ENCODE measurements at regions not wholly inside any gene's neighbourhood (a gene's known extent, or its start where the extent isn't known, plus 50 kb on each side); places are given as distances from the start of the nearest gene placed in this dataset.
"Not testable (repeated sequence)": the region's sequence is repeated elsewhere in the genome, so short reads cannot be mapped to it uniquely, and the experiment has no call there.

- no peak for ATAC-seq (ENCODE audit: low FRiP score)
- intact Hi-C loops (cut with DNase I): loop anchor here in 1 of 2 donors (10.0 kb wide), 1 partner anchor 280 kb away; no protein-coding TSS in a partner anchor
- no peak overlapping the region for H3K4me3 ChIP-seq (ENCODE audit: low read length in 2 of 2)
Measured at GRCh38 chr1:233794863-233795262, 109.6 kb upstream of the SLC35F3 start.

GRCh38 chr1:233796146-233796783 is 108.2 kb upstream of the SLC35F3 start:
- no peak overlapping the region for H3K27ac ChIP-seq (ENCODE audit: low read depth in 1 of 2, low read length in 2 of 2)
- 22 to 41% methylated on average over 6 of the region's 6 CpGs for WGBS, 2 donors
- H3K9me3 ChIP-seq (ENCODE audit: control insufficient read depth, low read length): peaks cover 3% of the 10 kb centered on the region
- intact Hi-C loops (cut with DNase I): loop anchor here in 1 of 2 donors (10.0 kb wide), 1 partner anchor 281 kb away; no protein-coding TSS in a partner anchor
- no peak overlapping the region for H3K4me3 ChIP-seq (ENCODE audit: low read length in 2 of 2)
- DNase-seq (no peak), ATAC-seq (ENCODE audit: low FRiP score) (no peak)
- no peaks in the 10 kb centered on the region for H3K27me3 ChIP-seq (ENCODE audit: control insufficient read depth in 1 of 2, insufficient read depth in 2 of 2, low read length in 1 of 2)
- no peaks in the 10 kb centered on the region for H3K36me3 ChIP-seq (ENCODE audit: control insufficient read depth in 1 of 2, insufficient read depth in 2 of 2, low read length in 1 of 2)
- no peaks in the 10 kb centered on the region for H3K4me1 ChIP-seq (ENCODE audit: control insufficient read depth in 1 of 2, insufficient read depth in 2 of 2, low read length in 2 of 2)

More at GRCh38 chr1:233794863-233795262, 109.6 kb upstream of the SLC35F3 start:
- no peaks in the 10 kb centered on the region for H3K36me3 ChIP-seq (ENCODE audit: control insufficient read depth in 1 of 2, insufficient read depth in 2 of 2, low read length in 1 of 2)
- no peak for DNase-seq
- H3K9me3 ChIP-seq (ENCODE audit: control insufficient read depth, low read length): peaks cover 3% of the 10 kb centered on the region
- no peaks in the 10 kb centered on the region for H3K27me3 ChIP-seq (ENCODE audit: control insufficient read depth in 1 of 2, insufficient read depth in 2 of 2, low read length in 1 of 2)
- H3K4me1 ChIP-seq (ENCODE audit: control insufficient read depth in 1 of 2, insufficient read depth in 2 of 2, low read length in 2 of 2): no peaks in the 10 kb centered on the region
- H3K27ac ChIP-seq (ENCODE audit: low read depth in 1 of 2, low read length in 2 of 2): no peak overlapping the region
- 93 to 94% methylated on average over 2 of the region's 2 CpGs for WGBS, 2 donors

GRCh38 chr1:233802611-233803010 is 101.9 kb upstream of the SLC35F3 start:
- WGBS, 2 donors: 42 to 57% methylated on average over 4 of the region's 4 CpGs

GRCh38 chr1:233805786-233806185 is 98.7 kb upstream of the SLC35F3 start:
- H3K4me3 ChIP-seq (ENCODE audit: low read length in 2 of 2): no peak overlapping the region
- intact Hi-C loops (cut with DNase I): no loop called here
- no peak for DNase-seq
- no peak overlapping the region for H3K27ac ChIP-seq (ENCODE audit: low read depth in 1 of 2, low read length in 2 of 2)
- no peaks in the 10 kb centered on the region for H3K4me1 ChIP-seq (ENCODE audit: control insufficient read depth in 1 of 2, insufficient read depth in 2 of 2, low read length in 2 of 2)
- no peaks in the 10 kb centered on the region for H3K36me3 ChIP-seq (ENCODE audit: control insufficient read depth in 1 of 2, insufficient read depth in 2 of 2, low read length in 1 of 2)
- no peaks in the 10 kb centered on the region for H3K27me3 ChIP-seq (ENCODE audit: control insufficient read depth in 1 of 2, insufficient read depth in 2 of 2, low read length in 1 of 2)
- WGBS, 2 donors: 88 to 89% methylated on average over 2 of the region's 2 CpGs
- H3K9me3 ChIP-seq (ENCODE audit: control insufficient read depth, low read length): peaks cover 2% of the 10 kb centered on the region
- ATAC-seq (ENCODE audit: low FRiP score): no peak

More at GRCh38 chr1:233802611-233803010, 101.9 kb upstream of the SLC35F3 start:
- H3K27me3 ChIP-seq (ENCODE audit: control insufficient read depth in 1 of 2, insufficient read depth in 2 of 2, low read length in 1 of 2): no peaks in the 10 kb centered on the region
- intact Hi-C loops (cut with DNase I): no loop called here
- H3K27ac ChIP-seq (ENCODE audit: low read depth in 1 of 2, low read length in 2 of 2): no peak overlapping the region
- H3K36me3 ChIP-seq (ENCODE audit: control insufficient read depth in 1 of 2, insufficient read depth in 2 of 2, low read length in 1 of 2): no peaks in the 10 kb centered on the region
- H3K9me3 ChIP-seq (ENCODE audit: control insufficient read depth, low read length): peaks cover 2% of the 10 kb centered on the region
- no peak for ATAC-seq (ENCODE audit: low FRiP score)
- no peak for DNase-seq
- H3K4me3 ChIP-seq (ENCODE audit: low read length in 2 of 2): no peak overlapping the region
- H3K4me1 ChIP-seq (ENCODE audit: control insufficient read depth in 1 of 2, insufficient read depth in 2 of 2, low read length in 2 of 2): no peaks in the 10 kb centered on the region

GRCh38 chr1:233815357-233815756 is 89.1 kb upstream of the SLC35F3 start:
- intact Hi-C loops (cut with DNase I): no loop called here
- ATAC-seq (ENCODE audit: low FRiP score) (no peak), DNase-seq (no peak)
- Histone ChIP-seq H3K27me3 (ENCODE audit: control insufficient read depth in 1 of 2, insufficient read depth in 2 of 2, low read length in 1 of 2) (peaks cover 0 to 2% of the 10 kb centered on the region in 2 donors), H3K27ac (ENCODE audit: low read depth in 1 of 2, low read length in 2 of 2) (no peak overlapping the region), H3K4me1 (ENCODE audit: control insufficient read depth in 1 of 2, insufficient read depth in 2 of 2, low read length in 2 of 2) (no peaks in the 10 kb centered on the region), H3K4me3 (ENCODE audit: low read length in 2 of 2) (no peak overlapping the region), H3K36me3 (ENCODE audit: control insufficient read depth in 1 of 2, insufficient read depth in 2 of 2, low read length in 1 of 2) (no peaks in the 10 kb centered on the region), H3K9me3 (ENCODE audit: control insufficient read depth, low read length) (no peaks in the 10 kb centered on the region)
- 16 to 21% methylated on average over 1 of the region's 1 CpG for WGBS, 2 donors

- H3K9me3 ChIP-seq (ENCODE audit: control insufficient read depth, low read length): no peaks in the 10 kb centered on the region
- WGBS, 2 donors: 31 to 44% methylated on average over 3 of the region's 3 CpGs
- no peaks in the 10 kb centered on the region for H3K36me3 ChIP-seq (ENCODE audit: control insufficient read depth in 1 of 2, insufficient read depth in 2 of 2, low read length in 1 of 2)
- no peak overlapping the region for H3K4me3 ChIP-seq (ENCODE audit: low read length in 2 of 2)
- H3K27ac ChIP-seq (ENCODE audit: low read depth in 1 of 2, low read length in 2 of 2): no peak overlapping the region
- H3K4me1 ChIP-seq (ENCODE audit: control insufficient read depth in 1 of 2, insufficient read depth in 2 of 2, low read length in 2 of 2): no peaks in the 10 kb centered on the region
- intact Hi-C loops (cut with DNase I): no loop called here
- DNase-seq (no peak), ATAC-seq (ENCODE audit: low FRiP score) (no peak)
- peaks cover 0 to 2% of the 10 kb centered on the region in 2 donors for H3K27me3 ChIP-seq (ENCODE audit: control insufficient read depth in 1 of 2, insufficient read depth in 2 of 2, low read length in 1 of 2)
Measured at GRCh38 chr1:233815865-233816264, 88.6 kb upstream of the SLC35F3 start.

- Histone ChIP-seq H3K4me1 (ENCODE audit: control insufficient read depth in 1 of 2, insufficient read depth in 2 of 2, low read length in 2 of 2) (no peaks in the 10 kb centered on the region), H3K27ac (ENCODE audit: low read depth in 1 of 2, low read length in 2 of 2) (no peak overlapping the region), H3K4me3 (ENCODE audit: low read length in 2 of 2) (no peak overlapping the region), H3K27me3 (ENCODE audit: control insufficient read depth in 1 of 2, insufficient read depth in 2 of 2, low read length in 1 of 2) (peaks cover 0 to 2% of the 10 kb centered on the region in 2 donors), H3K36me3 (ENCODE audit: control insufficient read depth in 1 of 2, insufficient read depth in 2 of 2, low read length in 1 of 2) (no peaks in the 10 kb centered on the region), H3K9me3 (ENCODE audit: control insufficient read depth, low read length) (no peaks in the 10 kb centered on the region)
- intact Hi-C loops (cut with DNase I): no loop called here
- 60 to 64% methylated on average over 2 of the region's 2 CpGs for WGBS, 2 donors
- no peak for ATAC-seq (ENCODE audit: low FRiP score)
- DNase-seq: no peak
Measured at GRCh38 chr1:233816348-233816747, 88.1 kb upstream of the SLC35F3 start.

GRCh38 chr1:233819042-233819441 is 85.4 kb upstream of the SLC35F3 start:
- H3K36me3 ChIP-seq (ENCODE audit: control insufficient read depth in 1 of 2, insufficient read depth in 2 of 2, low read length in 1 of 2): no peaks in the 10 kb centered on the region
- 24 to 34% methylated on average over 1 of the region's 1 CpG for WGBS, 2 donors
- H3K9me3 ChIP-seq (ENCODE audit: control insufficient read depth, low read length): peaks cover 3% of the 10 kb centered on the region
- intact Hi-C loops (cut with DNase I): no loop called here
- no peaks in the 10 kb centered on the region for H3K4me1 ChIP-seq (ENCODE audit: control insufficient read depth in 1 of 2, insufficient read depth in 2 of 2, low read length in 2 of 2)
- no peak overlapping the region for H3K27ac ChIP-seq (ENCODE audit: low read depth in 1 of 2, low read length in 2 of 2)
- ATAC-seq (ENCODE audit: low FRiP score) (no peak), DNase-seq (no peak)
- H3K4me3 ChIP-seq (ENCODE audit: low read length in 2 of 2): no peak overlapping the region
- H3K27me3 ChIP-seq (ENCODE audit: control insufficient read depth in 1 of 2, insufficient read depth in 2 of 2, low read length in 1 of 2): peaks cover 0 to 2% of the 10 kb centered on the region in 2 donors

- DNase-seq; H3K9me3 ChIP-seq (ENCODE audit: control insufficient read depth, low read length); H3K4me1 ChIP-seq (ENCODE audit: control insufficient read depth in 1 of 2, insufficient read depth in 2 of 2, low read length in 2 of 2); ATAC-seq (ENCODE audit: low FRiP score); H3K4me3 ChIP-seq (ENCODE audit: low read length in 2 of 2); H3K27ac ChIP-seq (ENCODE audit: low read depth in 1 of 2, low read length in 2 of 2); H3K36me3 ChIP-seq (ENCODE audit: control insufficient read depth in 1 of 2, insufficient read depth in 2 of 2, low read length in 1 of 2); H3K27me3 ChIP-seq (ENCODE audit: control insufficient read depth in 1 of 2, insufficient read depth in 2 of 2, low read length in 1 of 2); intact Hi-C loops (cut with DNase I): not testable (repeated sequence)
- 79 to 84% methylated on average over 2 of the region's 2 CpGs for WGBS, 2 donors
Measured at GRCh38 chr1:233824179-233824578, 80.3 kb upstream of the SLC35F3 start.
